ENCODE measurements at regions not wholly inside any gene's neighbourhood (a gene's known extent, or its start where the extent isn't known, plus 50 kb on each side); places are given as distances from the start of the nearest gene placed in this dataset.
A peak's percentile ranks its signal among the peaks of the same experiment; 100 is the strongest.

GRCh38 chr17:77750427-77751043 lies 208.0 kb upstream of the TNRC6C start:
- no peak for DNase-seq (ENCODE audit: low spot score)

GRCh38 chr17:77753246-77753645 lies 205.3 kb upstream of the TNRC6C start:
- DNase-seq (ENCODE audit: low spot score): no peak

- no peak for DNase-seq (ENCODE audit: low spot score)
Observed at GRCh38 chr17:77753691-77754245, 204.7 kb upstream of the TNRC6C start.

DNA sequence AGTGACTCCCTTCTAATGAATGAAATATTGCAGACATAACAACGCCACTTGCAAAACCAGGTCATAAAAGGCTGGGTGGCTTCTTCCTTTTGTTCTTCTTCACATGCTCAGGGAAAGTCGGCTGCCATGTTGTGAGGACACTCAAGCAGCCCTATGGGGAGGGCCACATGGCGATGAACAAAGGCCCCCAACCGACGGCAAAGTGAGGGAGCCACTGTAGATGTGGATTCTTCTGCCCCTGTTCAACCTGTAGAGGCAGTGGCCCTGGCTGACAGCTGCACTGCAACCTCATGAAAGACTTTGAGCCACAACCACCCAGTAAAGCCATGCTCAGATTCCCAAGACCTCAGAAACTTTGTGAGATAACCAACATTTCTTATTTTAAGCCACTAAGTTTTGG lies 203.5 kb upstream of the TNRC6C start:
- no peak for DNase-seq (ENCODE audit: low spot score)

- no peak for DNase-seq (ENCODE audit: low spot score)
Observed at GRCh38 chr17:77755410-77755963, 203.0 kb upstream of the TNRC6C start.

GRCh38 chr17:77756028-77756427 lies 202.5 kb upstream of the TNRC6C start:
- DNase-seq (ENCODE audit: low spot score): no peak

GRCh38 chr17:77756846-77757560 lies 201.5 kb upstream of the TNRC6C start:
- no peak for DNase-seq (ENCODE audit: low spot score)

- DNase-seq (ENCODE audit: low spot score): no peak
Observed at GRCh38 chr17:77757561-77757898, 201.0 kb upstream of the TNRC6C start.

GRCh38 chr17:77763023-77763422 lies 195.5 kb upstream of the TNRC6C start:
- no peak for DNase-seq (ENCODE audit: low spot score)

- no peak for DNase-seq (ENCODE audit: low spot score)
Observed at GRCh38 chr17:77763575-77763974, 194.9 kb upstream of the TNRC6C start.

- no peak for DNase-seq (ENCODE audit: low spot score)
Observed at GRCh38 chr17:77765292-77765691, 193.2 kb upstream of the TNRC6C start.

DNA sequence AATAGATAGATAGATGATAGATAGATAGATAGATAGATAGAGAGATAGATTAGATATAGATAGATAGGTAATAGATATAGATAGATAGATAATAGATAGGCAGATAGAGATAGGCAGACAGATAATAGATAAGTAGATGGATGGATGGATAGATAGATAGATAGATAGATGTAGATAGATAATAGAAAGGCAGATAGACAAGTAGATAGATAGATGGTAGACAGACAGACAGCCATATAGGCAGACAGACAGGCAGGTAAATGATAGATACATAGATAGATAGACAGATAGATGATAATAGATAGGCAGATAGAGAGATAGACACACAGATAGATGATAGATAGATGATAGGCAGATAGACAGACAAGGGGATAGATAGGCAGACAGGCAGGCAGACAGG lies 191.4 kb upstream of the TNRC6C start:
- DNase-seq (ENCODE audit: low spot score): no peak

- DNase-seq (ENCODE audit: low spot score): no peak
Observed at GRCh38 chr17:77768248-77768852, 190.2 kb upstream of the TNRC6C start.

DNA sequence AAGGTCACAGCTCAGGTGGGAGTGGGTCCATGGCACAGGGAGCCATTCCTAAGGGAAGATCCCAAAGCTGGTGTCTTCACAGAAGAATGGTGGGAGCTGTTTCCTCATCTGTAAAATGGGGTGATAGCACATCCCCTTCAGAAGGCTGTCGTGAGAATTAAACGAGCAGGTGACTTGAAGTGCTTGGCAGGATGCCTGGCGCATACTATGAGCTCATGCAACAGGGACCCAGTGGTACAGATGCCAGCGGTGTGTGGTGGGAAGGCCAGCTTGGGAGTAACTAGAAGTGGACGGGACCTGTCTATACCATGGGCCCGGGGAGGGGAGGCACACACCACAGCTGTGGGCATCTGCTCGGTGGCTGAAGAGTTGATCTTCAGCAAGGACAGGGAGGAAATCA lies 189.3 kb upstream of the TNRC6C start:
- DNase-seq (ENCODE audit: low spot score): no peak

DNA sequence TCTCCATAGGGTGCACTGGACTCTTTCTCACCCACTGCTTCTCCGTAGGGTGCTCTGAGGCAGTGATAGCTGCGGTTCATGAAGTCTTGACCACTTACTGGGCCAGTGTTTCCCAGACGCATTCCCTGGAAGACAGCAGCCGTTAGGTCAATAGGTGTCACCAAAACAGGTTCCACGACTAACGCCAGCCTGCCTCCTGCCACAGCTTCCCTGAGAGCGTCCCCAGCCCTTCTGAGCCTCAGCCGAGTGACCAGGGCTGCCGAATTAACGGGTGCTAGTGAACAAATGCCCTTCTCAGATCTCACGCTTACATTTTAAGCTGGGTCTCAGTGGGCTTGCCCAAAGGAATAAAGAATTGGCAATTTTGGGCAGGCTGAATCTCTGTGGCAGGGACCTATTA lies 188.7 kb upstream of the TNRC6C start:
- no peak for DNase-seq (ENCODE audit: low spot score)

GRCh38 chr17:77770331-77771105 lies 188.0 kb upstream of the TNRC6C start:
- DNase-seq (ENCODE audit: low spot score): peak; percentile 75

DNA sequence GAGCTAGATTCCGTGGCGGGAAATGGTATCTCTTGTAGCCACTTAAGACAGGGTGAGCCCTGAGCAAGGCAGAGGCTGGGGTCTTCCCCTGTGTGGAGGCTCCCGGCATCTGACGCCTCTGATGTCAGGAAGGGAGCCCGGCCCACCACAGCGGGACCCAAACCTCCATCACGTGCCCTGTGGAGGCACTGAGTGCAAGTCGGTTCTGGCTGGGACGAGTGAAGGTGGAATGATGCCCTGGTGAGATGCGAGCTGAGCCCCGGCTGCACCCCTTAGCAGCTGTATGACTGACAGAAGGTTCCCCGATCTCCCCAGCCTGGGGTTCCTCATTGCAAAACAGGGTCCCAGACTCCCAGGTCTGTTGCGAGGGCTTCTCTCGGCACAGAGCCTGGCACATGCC lies 187.4 kb upstream of the TNRC6C start:
- no peak for DNase-seq (ENCODE audit: low spot score)

- no peak for DNase-seq (ENCODE audit: low spot score)
Observed at GRCh38 chr17:77771587-77771986, 186.9 kb upstream of the TNRC6C start.

- no peak for DNase-seq (ENCODE audit: low spot score)
Observed at GRCh38 chr17:77771998-77772397, 186.5 kb upstream of the TNRC6C start.

DNA sequence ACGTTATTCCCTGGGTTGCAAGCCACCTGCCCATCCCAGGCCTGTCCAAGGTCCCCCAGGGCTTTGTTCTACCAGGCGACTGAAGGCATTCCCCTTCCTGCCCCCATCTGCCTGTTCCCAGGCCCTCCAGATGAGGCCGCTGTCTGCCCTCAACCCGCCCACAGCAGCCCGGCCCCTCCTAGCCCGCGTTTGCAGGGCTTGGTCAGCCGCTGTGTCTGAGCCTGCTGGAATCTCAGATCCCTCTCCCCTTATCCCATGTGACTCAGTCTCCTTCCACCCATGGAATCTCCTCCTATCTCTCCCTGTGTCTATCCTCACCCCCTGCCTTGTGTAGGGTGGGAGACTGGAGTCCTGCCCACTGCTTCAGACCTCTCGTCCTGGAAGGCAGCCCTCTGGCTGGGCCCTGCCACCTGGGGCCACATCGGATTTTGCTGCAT lies 186.0 kb upstream of the TNRC6C start:
- peak; percentile 78 for DNase-seq (ENCODE audit: low spot score)

GRCh38 chr17:77772899-77773358 lies 185.6 kb upstream of the TNRC6C start:
- DNase-seq (ENCODE audit: low spot score): no peak

DNA sequence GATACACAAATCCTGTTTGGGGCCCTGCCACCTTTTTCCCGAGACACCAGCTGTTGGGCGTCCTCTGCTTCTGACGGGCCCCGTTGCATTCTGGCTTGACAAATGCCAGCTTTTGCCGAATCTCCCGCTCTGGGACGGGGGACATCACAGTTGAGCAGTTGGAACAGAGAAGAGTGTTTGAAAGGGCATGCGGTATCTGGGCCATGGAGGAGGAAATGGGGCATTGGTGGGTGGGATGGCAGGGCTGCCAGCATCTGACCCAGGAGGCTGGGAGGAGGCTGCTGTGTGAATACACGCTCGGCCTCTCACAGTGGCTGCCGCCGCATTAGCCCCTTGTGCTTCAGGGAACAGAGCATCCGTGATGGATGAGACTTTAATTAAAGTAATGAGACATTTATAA lies 184.3 kb upstream of the TNRC6C start:
- DNase-seq (ENCODE audit: low spot score): no peak

Measured in AG20443 (cell line).